K562 (cell line): ENCODE measurements at regions not wholly inside any gene's neighbourhood (a gene's known extent, or its start where the extent isn't known, plus 50 kb on each side); places are given as distances from the start of the nearest gene placed in this dataset.
A peak's percentile ranks its signal among the peaks of the same experiment; 100 is the strongest.

ENCODE experiments used
- ATAC-seq: fragments of 200-7000 bp; cut with Tn5 transposase; 3 replicates; pipeline ENCODE4 v1.9.1; 2020; ENCODE audit warnings: moderate library complexity
- BruUV-seq: library from RNA; stranded (reverse); fragments of 400-500 nt; replicated peaks from 2 replicates; lab custom pipeline; 2021; lab: Mats Ljungman, UMichigan
- CTCF ChIA-PET: fragments of 300-600 bp; formaldehyde crosslinking; extraction: SDS; loops from one replicate; lab custom pipeline; 2021; ENCODE audit warnings: low intra/inter-chr PET ratio; lab: Yijun Ruan, JAX
- POLR2A ChIA-PET: fragments of 300-600, 350-650 bp; sonication (Branson Sonifier 250); formaldehyde crosslinking; extraction: SDS; loops from one replicate; lab custom pipeline; 2021; ENCODE audit warnings: antibody characterized with exemption, inconsistent platforms; lab: Yijun Ruan, JAX
- DNase-seq, 4 experiments: peaks; one replicate each; pipeline versions ENCODE4 v3.0.0 to v3.0.0-alpha.2; 2011 to 2018; ENCODE audit warnings: low spot score in 3 of 4, mixed read lengths in 3 of 4; ENCODE audit errors: extremely low read depth in 1 of 4
- FAIRE-seq: peaks from 2 replicates; lab custom pipeline; 2011; peaks lifted over from hg19 to GRCh38; lab: Jason Lieb, UNC
- H2AFZ ChIP-seq: 2 replicates; pipeline ENCODE4 v1.6.0; 2011; ENCODE audit warnings: low read depth, low read length, control low read depth, inconsistent platforms
- H3K27ac ChIP-seq: fragments of 200-600 bp; 3 replicates; pipeline ENCODE4 v1.8.0; 2011; ENCODE audit warnings: low read depth, mild to moderate bottlenecking, control low read depth, inconsistent platforms, low read length, moderate library complexity, mixed read lengths; ENCODE audit errors: extremely low read depth
- H3K27me3 ChIP-seq, 2 experiments: fragments of 300-600 bp in 1 of 2; 2 replicates in 1 of 2; 3 replicates in 1 of 2; pipeline versions ENCODE4 v1.6.0 to v1.8.0; 2011; ENCODE audit warnings: inconsistent platforms in 2 of 2, low read length in 2 of 2, mild to moderate bottlenecking in 1 of 2, mixed read lengths in 1 of 2, moderate library complexity in 1 of 2; ENCODE audit not compliant: control insufficient read depth in 2 of 2, insufficient read depth in 2 of 2
- H3K36me3 ChIP-seq: fragments of 300-600 bp; 3 replicates; pipeline ENCODE4 v1.8.0; 2011; ENCODE audit warnings: mild to moderate bottlenecking, low read length, inconsistent platforms; ENCODE audit not compliant: control insufficient read depth, insufficient read depth
- H3K4me1 ChIP-seq, 2 experiments: fragments of 200-600 bp in 1 of 2; replicated peaks in 1 of 2; 2 replicates in 1 of 2; 3 replicates in 1 of 2; pipeline versions ENCODE4 v1.5.1 to v1.8.0; 2011; ENCODE audit warnings: inconsistent platforms in 2 of 2, low read length in 2 of 2, mild to moderate bottlenecking in 1 of 2, mixed read lengths in 1 of 2, moderate library complexity in 1 of 2; ENCODE audit not compliant: control insufficient read depth in 2 of 2, insufficient read depth in 2 of 2
- H3K4me2 ChIP-seq: 2 replicates; pipeline ENCODE4 v1.6.1; 2011; ENCODE audit warnings: low read length, control low read depth, inconsistent platforms, mixed read lengths; ENCODE audit not compliant: insufficient read depth
- H3K4me3 ChIP-seq: fragments of 200-600 bp; sonication (generic), shearing (Covaris generic); 2 replicates; pipeline ENCODE4 v1.5.1; 2016; ENCODE audit warnings: control low read depth, inconsistent platforms
- H3K79me2 ChIP-seq: fragments of 200-600 bp; 3 replicates; pipeline ENCODE4 v1.8.0; 2011; ENCODE audit warnings: low read length, inconsistent platforms; ENCODE audit not compliant: control insufficient read depth, insufficient read depth
- H3K9ac ChIP-seq, 2 experiments: 2 replicates each; pipeline versions ENCODE4 v1.6.0 to v1.6.1; 2011; ENCODE audit warnings: low read depth in 2 of 2, low read length in 2 of 2, control low read depth in 1 of 2, inconsistent platforms in 1 of 2, mild to moderate bottlenecking in 1 of 2, mixed read lengths in 1 of 2; ENCODE audit not compliant: insufficient read depth in 1 of 2
- H3K9me1 ChIP-seq: one replicate; pipeline ENCODE4 v1.6.0; 2011; ENCODE audit warnings: inconsistent platforms, mild to moderate bottlenecking, low read length, moderate library complexity; ENCODE audit not compliant: control insufficient read depth, insufficient read depth
- H3K9me3 ChIP-seq: replicated peaks from 2 replicates; pipeline ENCODE4 v1.5.1; 2011; ENCODE audit warnings: low read depth, low read length, inconsistent platforms; ENCODE audit not compliant: control insufficient read depth, insufficient read depth
- H4K20me1 ChIP-seq: replicated peaks from 2 replicates; pipeline ENCODE4 v1.6.1; 2011; ENCODE audit warnings: low read length, inconsistent platforms, mixed read lengths; ENCODE audit not compliant: control insufficient read depth, insufficient read depth
- E2F8 ChIP-seq: fragments of 450-650 bp; IDR thresholded peaks from 2 replicates; pipeline ENCODE4 v1.7.1; 2018; ENCODE audit warnings: mild to moderate bottlenecking, low read depth; ENCODE audit not compliant: partially characterized antibody
- PTBP1 ChIP-seq: fragments of 200-400 bp; formaldehyde crosslinking; IDR thresholded peaks from 2 replicates; pipeline ENCODE4 v1.6.1; 2017; ENCODE audit warnings: low read depth, low read length
- SREBF1 ChIP-seq: fragments of 150-350 bp; IDR thresholded peaks from 2 replicates; pipeline ENCODE4 v1.6.1; 2014; ENCODE audit warnings: antibody characterized with exemption, low read depth, low read length, borderline replicate concordance
- TCFL5 ChIP-seq: fragments of 250-450 bp; sonication (Bioruptor Pico); conservative IDR thresholded peaks from 2 replicates; pipeline ENCODE4 v1.6.1; 2021; ENCODE audit warnings: mild to moderate bottlenecking, moderate library complexity, matching md5 sums
- ZKSCAN3 ChIP-seq: fragments of 250-450 bp; sonication (Bioruptor Pico); IDR thresholded peaks from 2 replicates; pipeline ENCODE4 v1.4.0; 2020
- ZNF12 ChIP-seq: sonication (generic); formaldehyde crosslinking; IDR thresholded peaks from 2 replicates; pipeline ENCODE4 v1.4.0; 2020; ENCODE audit warnings: mild to moderate bottlenecking, missing genetic modification reagents
- ZNF436 ChIP-seq: fragments of 250-450, 450-650 bp; sonication (Bioruptor Pico); formaldehyde crosslinking; IDR thresholded peaks from 2 replicates; pipeline ENCODE4 v1.7.0; 2020; ENCODE audit warnings: mild to moderate bottlenecking
- WGBS: fragments of 100-300 bp; shearing (Covaris generic); methylation state at CpG from one replicate; pipeline ENCODE4 v1.1.6; 2016; ENCODE audit warnings: low coverage, mixed read lengths; ENCODE audit not compliant: insufficient coverage; ENCODE audit errors: missing lambda C conversion rate; 5-methylcytosine and 5-hydroxymethylcytosine counted together
- in situ Hi-C: fragments of 300-500 bp; cut with MboI; formaldehyde crosslinking; loops from 4 replicates; pipeline ENCODE4 v1.15.0; 2018; ENCODE audit warnings: inconsistent platforms, mixed read lengths
- intact Hi-C: fragments of 100-400 bp; cut with micrococcal nuclease; formaldehyde crosslinking; loops from 2 replicates; pipeline ENCODE4 v1.14.2; 2022

- no peak overlapping the region for H3K4me2 ChIP-seq
- ChIA-PET POLR2A (no interaction called here), CTCF (no interaction called here)
- FAIRE-seq (no peak), DNase-seq (no peak), ATAC-seq (no peak)
- H3K79me2 ChIP-seq = peaks cover 22% of the 10 kb centered on the region
- BruUV-seq = no TSS peak
- peaks cover 0 to 27% of the 10 kb centered on the region in 2 experiments; a peak in 3 of 5 replicates for H3K4me1 ChIP-seq
- no peak for TF ChIP-seq ZNF436 (CRISPR knock-in tag)
- peak; percentile 94 for TF ChIP-seq ZNF12
- no peak for TF ChIP-seq TCFL5 (CRISPR knock-in tag)
- no peak for TF ChIP-seq SREBF1
- TF ChIP-seq ZKSCAN3 (CRISPR knock-in tag) = no peak
- TF ChIP-seq PTBP1 = no peak
- no peak overlapping the region for H3K27ac ChIP-seq
- H2AFZ ChIP-seq = no peak overlapping the region
- no peak overlapping the region for H3K9ac ChIP-seq
- H3K9me1 ChIP-seq = no peaks in the 10 kb centered on the region
- H4K20me1 ChIP-seq = no peaks in the 10 kb centered on the region
- H3K9me3 ChIP-seq = no peaks in the 10 kb centered on the region
- H3K36me3 ChIP-seq = no peaks in the 10 kb centered on the region
- in situ Hi-C loops (no loop called here), intact Hi-C loops (loop anchor here (10.0 kb wide), 1 partner anchor 526 kb away; the partner anchor contains the start of gene SLC7A11)
- 74% methylated on average over 4 of the region's 4 CpGs for WGBS
- H3K4me3 ChIP-seq = no peak overlapping the region
- no peaks in the 10 kb centered on the region for H3K27me3 ChIP-seq
Measured at GRCh38 chr4:138770818-138771217, 244.8 kb upstream of the NOCT start.

- no peaks in the 10 kb centered on the region for H3K9me1 ChIP-seq
- DNase-seq = no peak
- no peaks in the 10 kb centered on the region for H3K9me3 ChIP-seq
- H2AFZ ChIP-seq = peak overlapping the region; percentile 23
- CTCF ChIA-PET = no interaction called here
- no peak for FAIRE-seq
- H3K27ac ChIP-seq = no peak overlapping the region
- POLR2A ChIA-PET = no interaction called here
- intact Hi-C loops (no loop called here), in situ Hi-C loops (no loop called here)
- peak; percentile 30; the same call in 1 of the 3 replicates for ATAC-seq
- H3K4me2 ChIP-seq = no peak overlapping the region
- no peaks in the 10 kb centered on the region for H3K27me3 ChIP-seq
- no peaks in the 10 kb centered on the region for H3K79me2 ChIP-seq
- H3K9ac ChIP-seq = no peak overlapping the region
- no peaks in the 10 kb centered on the region; a peak in 1 of 5 replicates for H3K4me1 ChIP-seq
- H4K20me1 ChIP-seq = no peaks in the 10 kb centered on the region
- H3K36me3 ChIP-seq = no peaks in the 10 kb centered on the region
- no peak overlapping the region for H3K4me3 ChIP-seq
- 58% methylated on average over 7 of the region's 8 CpGs for WGBS
- BruUV-seq = no TSS peak
- TF ChIP-seq E2F8 = no peak
Measured at GRCh38 chr4:138766332-138766731, 249.2 kb upstream of the NOCT start.
